IPS DF 6.9 (cell line): ENCODE measurements at regions not wholly inside any gene's neighbourhood (a gene's known extent, or its start where the extent isn't known, plus 50 kb on each side); places are given as distances from the start of the nearest gene placed in this dataset.

ENCODE experiments used
- DNase-seq: peaks from one replicate; pipeline ENCODE4 v3.0.0-alpha.2; 2013; ENCODE audit warnings: low read depth, low spot score
- H3K27ac ChIP-seq: one replicate; pipeline ENCODE4 v1.5.1; 2013; ENCODE audit warnings: low read length, control low read depth
- H3K27me3 ChIP-seq: 2 replicates; pipeline ENCODE4 v1.6.1; 2013; ENCODE audit warnings: mild to moderate bottlenecking, low read length; ENCODE audit not compliant: control insufficient read depth, insufficient read depth
- H3K36me3 ChIP-seq: 2 replicates; pipeline ENCODE4 v1.6.1; 2013; ENCODE audit warnings: low read length; ENCODE audit not compliant: control insufficient read depth, insufficient read depth
- H3K4me1 ChIP-seq: 2 replicates; pipeline ENCODE4 v1.6.1; 2013; ENCODE audit warnings: low read length; ENCODE audit not compliant: control insufficient read depth, insufficient read depth
- H3K4me3 ChIP-seq: 2 replicates; pipeline ENCODE4 v1.5.1; 2013; ENCODE audit warnings: mild to moderate bottlenecking, low read length
- H3K9me3 ChIP-seq: 2 replicates; pipeline ENCODE4 v1.6.1; 2013; ENCODE audit warnings: low read length, inconsistent platforms; ENCODE audit not compliant: control insufficient read depth, insufficient read depth
- WGBS: extraction: QIAGEN DNeasy Blood & Tissue Kit; methylation state at CpG from one replicate; pipeline ENCODE4 v1.1.7; 2013; ENCODE audit warnings: mixed read lengths, missing lambda C conversion rate; ENCODE audit not compliant: insufficient read length, insufficient coverage; 5-methylcytosine and 5-hydroxymethylcytosine counted together

GRCh38 chr3:194233150-194233549 lies 97.2 kb downstream of the HES1 start:
- no CpG with 5 or more reads among the region's 1 CpG for WGBS
- no peaks in the 10 kb centered on the region for H3K4me1 ChIP-seq
- DNase-seq: no peak
- no peak overlapping the region for H3K27ac ChIP-seq
- no peaks in the 10 kb centered on the region for H3K9me3 ChIP-seq
- no peak overlapping the region for H3K4me3 ChIP-seq
- no peaks in the 10 kb centered on the region for H3K36me3 ChIP-seq
- no peaks in the 10 kb centered on the region for H3K27me3 ChIP-seq

GRCh38 chr3:194235160-194235559 lies 99.2 kb downstream of the HES1 start:
- H3K4me1 ChIP-seq: no peaks in the 10 kb centered on the region
- no peak overlapping the region for H3K4me3 ChIP-seq
- H3K27me3 ChIP-seq: no peaks in the 10 kb centered on the region
- H3K9me3 ChIP-seq: no peaks in the 10 kb centered on the region
- H3K36me3 ChIP-seq: no peaks in the 10 kb centered on the region
- no CpG with 5 or more reads among the region's 2 CpGs for WGBS
- DNase-seq: no peak
- no peak overlapping the region for H3K27ac ChIP-seq

- Histone ChIP-seq H3K4me3 (no peak overlapping the region), H3K9me3 (no peaks in the 10 kb centered on the region), H3K4me1 (no peaks in the 10 kb centered on the region), H3K36me3 (no peaks in the 10 kb centered on the region), H3K27ac (no peak overlapping the region), H3K27me3 (no peaks in the 10 kb centered on the region)
- no peak for DNase-seq
- WGBS: 100% methylated on average over 1 of the region's 5 CpGs
Measured at GRCh38 chr3:194237110-194237509, 101.2 kb downstream of the HES1 start.

- DNase-seq: no peak
- no peak overlapping the region for H3K4me3 ChIP-seq
- no peaks in the 10 kb centered on the region for H3K27me3 ChIP-seq
- no CpG with 5 or more reads among the region's 7 CpGs for WGBS
- no peaks in the 10 kb centered on the region for H3K4me1 ChIP-seq
- H3K9me3 ChIP-seq: no peaks in the 10 kb centered on the region
- no peaks in the 10 kb centered on the region for H3K36me3 ChIP-seq
- no peak overlapping the region for H3K27ac ChIP-seq
Measured at GRCh38 chr3:194240766-194241165, 104.8 kb downstream of the HES1 start.

- no CpG with 5 or more reads among the region's 4 CpGs for WGBS
- no peak for DNase-seq
- Histone ChIP-seq H3K4me3 (no peak overlapping the region), H3K27me3 (no peaks in the 10 kb centered on the region), H3K4me1 (peaks cover 2% of the 10 kb centered on the region; the same call in 1 of the 2 replicates), H3K27ac (no peak overlapping the region), H3K9me3 (no peaks in the 10 kb centered on the region), H3K36me3 (no peaks in the 10 kb centered on the region)
Measured at GRCh38 chr3:194243172-194243837, 107.4 kb downstream of the HES1 start.

GRCh38 chr3:194244167-194244566 lies 107.0 kb downstream of the CPN2 start:
- Histone ChIP-seq H3K4me1 (peaks cover 2% of the 10 kb centered on the region; the same call in 1 of the 2 replicates), H3K36me3 (no peaks in the 10 kb centered on the region), H3K4me3 (no peak overlapping the region), H3K9me3 (no peaks in the 10 kb centered on the region), H3K27me3 (no peaks in the 10 kb centered on the region), H3K27ac (no peak overlapping the region)
- no CpG with 5 or more reads among the region's 6 CpGs for WGBS
- no peak for DNase-seq

- Histone ChIP-seq H3K27me3 (no peaks in the 10 kb centered on the region), H3K27ac (no peak overlapping the region), H3K36me3 (no peaks in the 10 kb centered on the region), H3K9me3 (no peaks in the 10 kb centered on the region), H3K4me1 (peaks cover 2% of the 10 kb centered on the region; the same call in 1 of the 2 replicates), H3K4me3 (no peak overlapping the region)
- no CpG with 5 or more reads among the region's 2 CpGs for WGBS
- DNase-seq: no peak
Measured at GRCh38 chr3:194245474-194245873, 105.7 kb downstream of the CPN2 start.

- Histone ChIP-seq H3K4me3 (no peak overlapping the region), H3K36me3 (no peaks in the 10 kb centered on the region), H3K27me3 (no peaks in the 10 kb centered on the region), H3K9me3 (no peaks in the 10 kb centered on the region), H3K4me1 (peaks cover 2% of the 10 kb centered on the region; the same call in 1 of the 2 replicates), H3K27ac (no peak overlapping the region)
- WGBS: no CpG with 5 or more reads among the region's 4 CpGs
- DNase-seq: no peak
Measured at GRCh38 chr3:194245975-194246561, 105.1 kb downstream of the CPN2 start.

- Histone ChIP-seq H3K27ac (no peak overlapping the region), H3K27me3 (no peaks in the 10 kb centered on the region), H3K4me3 (no peak overlapping the region), H3K9me3 (no peaks in the 10 kb centered on the region), H3K4me1 (peaks cover 2% of the 10 kb centered on the region; the same call in 1 of the 2 replicates), H3K36me3 (no peaks in the 10 kb centered on the region)
- WGBS: 100% methylated on average over 2 of the region's 7 CpGs
- DNase-seq: no peak
Measured at GRCh38 chr3:194246709-194247349, 104.3 kb downstream of the CPN2 start.

GRCh38 chr3:194247350-194247740 lies 103.8 kb downstream of the CPN2 start:
- H3K9me3 ChIP-seq: no peaks in the 10 kb centered on the region
- H3K4me1 ChIP-seq: peaks cover 2% of the 10 kb centered on the region; the same call in 1 of the 2 replicates
- H3K4me3 ChIP-seq: no peak overlapping the region
- no peak overlapping the region for H3K27ac ChIP-seq
- DNase-seq: no peak
- H3K36me3 ChIP-seq: no peaks in the 10 kb centered on the region
- 100% methylated on average over 1 of the region's 10 CpGs for WGBS
- H3K27me3 ChIP-seq: no peaks in the 10 kb centered on the region
